SK-N-SH treated with all-trans-retinoic acid at 6 μM for 48 hours (cell line): ENCODE measurements at regions not wholly inside any gene's neighbourhood (a gene's known extent, or its start where the extent isn't known, plus 50 kb on each side); places are given as distances from the start of the nearest gene placed in this dataset.

Experiments used
- ARNTL ChIP-seq: fragments of 450-650 bp; formaldehyde crosslinking; IDR thresholded peaks from 2 replicates; pipeline ENCODE4 v1.5.0; 2020; ENCODE audit warnings: low read depth, mild to moderate bottlenecking, moderate library complexity, borderline replicate concordance
- OSR1 ChIP-seq: fragments of 250-450 bp; sonication (Bioruptor Pico); IDR thresholded peaks from 2 replicates; pipeline ENCODE4 v1.8.0; 2022; ENCODE audit warnings: moderate library complexity, mild to moderate bottlenecking, inconsistent platforms
- PPARA ChIP-seq: fragments of 250-450 bp; sonication (Bioruptor Pico); IDR thresholded peaks from 2 replicates; pipeline ENCODE4 v1.5.0; 2020; ENCODE audit warnings: mild to moderate bottlenecking, borderline replicate concordance
- RARB ChIP-seq: fragments of 250-450 bp; sonication (Bioruptor Pico); IDR thresholded peaks from 2 replicates; pipeline ENCODE4 v1.8.0; 2021; ENCODE audit warnings: mild to moderate bottlenecking, moderate library complexity
- SNAI2 ChIP-seq: fragments of 250-450 bp; sonication (Bioruptor Pico); IDR thresholded peaks from 2 replicates; pipeline ENCODE4 v1.5.0; 2020; ENCODE audit warnings: mild to moderate bottlenecking, moderate library complexity
- TCF4 ChIP-seq: fragments of 250-450 bp; sonication (Bioruptor Pico); IDR thresholded peaks from 2 replicates; pipeline ENCODE4 v1.8.0; 2021; ENCODE audit warnings: mild to moderate bottlenecking, moderate library complexity, borderline replicate concordance
- TOX ChIP-seq: fragments of 250-450 bp; sonication (Bioruptor Pico); IDR thresholded peaks from 2 replicates; pipeline ENCODE4 v1.8.0; 2021; ENCODE audit warnings: mild to moderate bottlenecking, moderate library complexity, borderline replicate concordance
- ZFP3 ChIP-seq: fragments of 250-450 bp; sonication (Bioruptor Pico); IDR thresholded peaks from 2 replicates; pipeline ENCODE4 v1.5.0; 2020; ENCODE audit warnings: mild to moderate bottlenecking, moderate library complexity
- ZFP30 ChIP-seq: fragments of 450-650 bp; formaldehyde crosslinking; IDR thresholded peaks from 2 replicates; pipeline ENCODE4 v1.5.0; 2022; ENCODE audit warnings: mild to moderate bottlenecking, moderate library complexity
- ZNF565 ChIP-seq: fragments of 450-650 bp; formaldehyde crosslinking; conservative IDR thresholded peaks from 2 replicates; pipeline ENCODE4 v1.5.0; 2020; ENCODE audit warnings: low read depth, mild to moderate bottlenecking, moderate library complexity
- ZNF8 ChIP-seq: fragments of 450-650 bp; formaldehyde crosslinking; IDR thresholded peaks from 2 replicates; pipeline ENCODE4 v1.5.0; 2020; ENCODE audit warnings: mild to moderate bottlenecking, moderate library complexity
- TF ChIP-seq, protein P1 (sequence below): fragments of 250-450 bp; sonication (Bioruptor Pico); IDR thresholded peaks from 2 replicates; pipeline ENCODE4 v1.8.0; 2020; ENCODE audit warnings: mild to moderate bottlenecking, moderate library complexity, borderline replicate concordance
- TF ChIP-seq, protein P2 (sequence below): fragments of 250-450 bp; sonication (Bioruptor Pico); IDR thresholded peaks from 2 replicates; pipeline ENCODE4 v1.5.1; 2020; ENCODE audit warnings: low read depth, mild to moderate bottlenecking, moderate library complexity

DNA sequence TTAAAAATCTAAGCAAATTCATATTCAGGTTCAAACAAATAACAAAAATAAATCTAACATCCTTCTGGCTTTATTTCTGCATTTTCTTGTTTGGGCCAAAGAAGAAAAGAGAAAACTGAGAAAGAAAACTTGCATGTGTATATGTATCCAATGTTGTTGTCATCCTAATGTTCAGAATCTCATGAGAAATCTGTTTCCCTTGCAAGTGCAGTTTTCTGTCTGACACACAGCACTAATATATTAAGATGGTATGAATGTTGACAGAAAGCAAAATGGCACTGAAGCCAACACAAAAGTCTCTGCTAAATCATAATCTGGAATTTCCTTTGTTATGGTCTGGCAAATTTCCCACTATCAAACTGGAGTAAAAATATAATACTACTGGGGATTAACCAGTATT is 235.9 kb downstream of the HGF start:
- TF ChIP-seq ZFP3 (CRISPR knock-in tag) (no peak), PPARA (no peak), ZFP30 (CRISPR knock-in tag) (no peak), ARNTL (CRISPR knock-in tag) (no peak), TCF4 (CRISPR knock-in tag) (no peak), TOX (CRISPR knock-in tag) (no peak), ZNF565 (CRISPR knock-in tag) (no peak), ZNF8 (no peak), SNAI2 (no peak), RARB (no peak), OSR1 (CRISPR knock-in tag) (no peak)
- TF ChIP-seq, protein P1, sequence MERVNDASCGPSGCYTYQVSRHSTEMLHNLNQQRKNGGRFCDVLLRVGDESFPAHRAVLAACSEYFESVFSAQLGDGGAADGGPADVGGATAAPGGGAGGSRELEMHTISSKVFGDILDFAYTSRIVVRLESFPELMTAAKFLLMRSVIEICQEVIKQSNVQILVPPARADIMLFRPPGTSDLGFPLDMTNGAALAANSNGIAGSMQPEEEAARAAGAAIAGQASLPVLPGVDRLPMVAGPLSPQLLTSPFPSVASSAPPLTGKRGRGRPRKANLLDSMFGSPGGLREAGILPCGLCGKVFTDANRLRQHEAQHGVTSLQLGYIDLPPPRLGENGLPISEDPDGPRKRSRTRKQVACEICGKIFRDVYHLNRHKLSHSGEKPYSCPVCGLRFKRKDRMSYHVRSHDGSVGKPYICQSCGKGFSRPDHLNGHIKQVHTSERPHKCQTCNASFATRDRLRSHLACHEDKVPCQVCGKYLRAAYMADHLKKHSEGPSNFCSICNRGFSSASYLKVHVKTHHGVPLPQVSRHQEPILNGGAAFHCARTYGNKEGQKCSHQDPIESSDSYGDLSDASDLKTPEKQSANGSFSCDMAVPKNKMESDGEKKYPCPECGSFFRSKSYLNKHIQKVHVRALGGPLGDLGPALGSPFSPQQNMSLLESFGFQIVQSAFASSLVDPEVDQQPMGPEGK (CRISPR knock-in tag), result no peak
- TF ChIP-seq, protein P2, sequence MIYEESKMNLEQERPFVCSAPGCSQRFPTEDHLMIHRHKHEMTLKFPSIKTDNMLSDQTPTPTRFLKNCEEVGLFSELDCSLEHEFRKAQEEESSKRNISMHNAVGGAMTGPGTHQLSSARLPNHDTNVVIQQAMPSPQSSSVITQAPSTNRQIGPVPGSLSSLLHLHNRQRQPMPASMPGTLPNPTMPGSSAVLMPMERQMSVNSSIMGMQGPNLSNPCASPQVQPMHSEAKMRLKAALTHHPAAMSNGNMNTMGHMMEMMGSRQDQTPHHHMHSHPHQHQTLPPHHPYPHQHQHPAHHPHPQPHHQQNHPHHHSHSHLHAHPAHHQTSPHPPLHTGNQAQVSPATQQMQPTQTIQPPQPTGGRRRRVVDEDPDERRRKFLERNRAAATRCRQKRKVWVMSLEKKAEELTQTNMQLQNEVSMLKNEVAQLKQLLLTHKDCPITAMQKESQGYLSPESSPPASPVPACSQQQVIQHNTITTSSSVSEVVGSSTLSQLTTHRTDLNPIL, result no peak
